OCI-M2 (cell line): ENCODE measurements at regions not wholly inside any gene's neighbourhood (a gene's known extent, or its start where the extent isn't known, plus 50 kb on each side); places are given as distances from the start of the nearest gene placed in this dataset.

Experiments used
- DNase-seq: peaks from one replicate; lab custom pipeline; 2025; ENCODE audit not compliant: unreplicated experiment; lab: John Stamatoyannopoulos, UW

- no peak for DNase-seq
These were observed 346.2 kb downstream of the ZNF521 start for GRCh38 chr18:25005541-25006403.

- DNase-seq, result no peak
These were observed 341.2 kb downstream of the ZNF521 start for GRCh38 chr18:25010623-25011374.
